Lower lobe of right lung (tissue), 2 donors: ENCODE measurements at regions not wholly inside any gene's neighbourhood (a gene's known extent, or its start where the extent isn't known, plus 50 kb on each side); places are given as distances from the start of the nearest gene placed in this dataset.
"Not testable (repeated sequence)": the region's sequence is repeated elsewhere in the genome, so short reads cannot be mapped to it uniquely, and the experiment has no call there.

Source experiments
- ATAC-seq, 2 donors: fragments of 200-7000 bp; cut with Tn5 transposase; one replicate each; pipeline ENCODE4 v1.9.1; 2020 to 2022; ENCODE audit warnings: mild to moderate bottlenecking in 2 of 2, moderate library complexity in 2 of 2
- DNase-seq: peaks from one replicate; pipeline ENCODE4 v3.0.0-alpha.2; 2020
- H3K27ac ChIP-seq: fragments of 200-600 bp; one replicate; pipeline ENCODE4 v1.8.0; 2022
- H3K27me3 ChIP-seq: fragments of 200-600 bp; one replicate; pipeline ENCODE4 v1.8.0; 2022; ENCODE audit warnings: low read depth
- H3K36me3 ChIP-seq: fragments of 200-600 bp; one replicate; pipeline ENCODE4 v1.8.0; 2022; ENCODE audit warnings: mild to moderate bottlenecking
- H3K4me1 ChIP-seq: fragments of 200-600 bp; one replicate; pipeline ENCODE4 v1.8.0; 2022
- H3K4me3 ChIP-seq: fragments of 200-600 bp; one replicate; pipeline ENCODE4 v1.8.0; 2022; ENCODE audit warnings: mild to moderate bottlenecking
- H3K9me3 ChIP-seq: fragments of 200-600 bp; one replicate; pipeline ENCODE4 v1.8.0; 2022
- CTCF ChIP-seq: fragments of 200-600 bp; IDR thresholded peaks from one replicate; pipeline ENCODE4 v1.8.0; 2022; ENCODE audit warnings: antibody characterized with exemption, mild to moderate bottlenecking
- intact Hi-C: fragments of 100-400 bp; cut with DNase I; formaldehyde crosslinking; loops from one replicate; pipeline ENCODE4 v1.11.0; 2022
- donor health status: DM: no; HTN: yes; CAD: no; lungs with severe emphysema.

DNA sequence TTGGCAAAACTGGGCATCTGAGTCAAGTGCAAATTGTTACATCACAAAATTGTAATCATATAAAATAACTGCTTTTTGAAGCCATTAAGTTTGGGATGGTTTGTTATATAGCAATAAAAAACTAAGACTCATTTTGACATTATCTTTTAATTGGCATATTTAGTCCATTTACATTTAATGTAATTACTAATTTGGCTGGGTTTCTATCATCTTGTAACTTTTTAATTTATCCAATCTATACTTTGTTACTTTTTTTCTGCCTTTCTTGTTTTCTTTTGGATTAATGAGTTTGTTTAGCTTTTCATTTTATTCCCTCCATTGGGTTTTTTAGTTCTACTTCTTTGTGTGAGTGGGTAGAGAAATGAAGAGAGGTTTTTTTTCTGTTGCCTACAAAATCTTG, 76.3 kb downstream of the DRAM2 start:
- Histone ChIP-seq H3K27ac (no peak overlapping the region), H3K4me3 (no peak overlapping the region), H3K36me3 (no peaks in the 10 kb centered on the region), H3K9me3 (peaks cover 24% of the 10 kb centered on the region), H3K4me1 (no peaks in the 10 kb centered on the region), H3K27me3 (no peaks in the 10 kb centered on the region)
- no peak for TF ChIP-seq CTCF
- ATAC-seq: no peak
- no peak for DNase-seq
- intact Hi-C loops: no loop called here

- H3K36me3 ChIP-seq: no peaks in the 10 kb centered on the region
- no peak for TF ChIP-seq CTCF
- H3K4me1 ChIP-seq: no peaks in the 10 kb centered on the region
- no peak for DNase-seq
- intact Hi-C loops: no loop called here
- no peak overlapping the region for H3K27ac ChIP-seq
- ATAC-seq: no peak
- H3K4me3 ChIP-seq: no peak overlapping the region
- peaks cover 17% of the 10 kb centered on the region for H3K9me3 ChIP-seq
- H3K27me3 ChIP-seq: no peaks in the 10 kb centered on the region
These were observed 77.3 kb downstream of the DRAM2 start for GRCh38 chr1:111062624-111063023.

DNA sequence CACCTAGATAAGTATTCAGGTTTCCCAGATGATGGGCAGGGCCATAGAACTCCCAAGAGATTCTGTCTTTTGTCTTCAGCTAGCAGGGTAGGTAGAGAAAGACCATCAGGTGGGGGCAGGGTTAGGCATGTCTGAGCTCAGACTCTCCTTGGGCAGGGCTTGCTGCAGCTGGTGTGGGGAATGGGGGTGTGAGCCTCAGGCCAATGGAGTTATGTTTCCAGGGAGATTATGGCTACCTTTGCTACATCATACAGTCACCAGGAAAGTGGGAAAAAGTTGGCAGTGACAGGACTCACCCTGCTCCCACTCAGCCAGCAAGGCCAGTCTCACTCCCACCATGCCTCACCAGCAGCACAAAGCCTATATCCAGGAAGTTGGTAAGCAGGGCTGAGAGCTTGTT, 77.8 kb downstream of the DRAM2 start:
- Histone ChIP-seq H3K4me1 (no peaks in the 10 kb centered on the region), H3K9me3 (peaks cover 16% of the 10 kb centered on the region), H3K36me3 (no peaks in the 10 kb centered on the region), H3K27me3 (no peaks in the 10 kb centered on the region), H3K27ac (no peak overlapping the region), H3K4me3 (no peak overlapping the region)
- intact Hi-C loops: no loop called here
- DNase-seq: no peak
- ATAC-seq: no peak
- TF ChIP-seq CTCF: no peak

- Histone ChIP-seq H3K9me3 (no peaks in the 10 kb centered on the region), H3K4me3 (no peak overlapping the region), H3K27ac (no peak overlapping the region), H3K27me3 (no peaks in the 10 kb centered on the region), H3K36me3 (no peaks in the 10 kb centered on the region), H3K4me1 (no peaks in the 10 kb centered on the region)
- ATAC-seq (no peak), DNase-seq (no peak)
- TF ChIP-seq CTCF: no peak
- intact Hi-C loops: no loop called here
These were observed 85.2 kb downstream of the DRAM2 start for GRCh38 chr1:111054656-111055055.

DNA sequence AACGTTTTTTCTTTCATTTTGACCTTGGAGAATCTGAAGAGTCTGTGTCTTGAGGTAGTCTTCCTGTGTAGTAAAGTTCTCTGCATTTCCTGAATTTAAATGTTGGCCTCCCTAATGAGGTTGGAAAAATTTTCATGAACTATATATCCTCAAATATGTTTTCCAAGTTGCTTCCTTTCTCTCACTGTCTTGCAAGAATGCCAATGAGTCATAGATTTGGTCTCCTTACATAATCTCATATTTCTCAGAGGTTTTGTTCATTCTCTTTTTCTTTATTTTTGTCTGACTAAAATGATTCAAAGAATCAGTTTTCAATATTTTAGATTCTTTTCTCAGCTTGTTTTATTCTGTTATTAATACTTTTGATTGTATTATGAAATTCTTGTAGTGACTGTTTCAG, 87.6 kb downstream of the DRAM2 start:
- no peak overlapping the region for H3K4me3 ChIP-seq
- no peaks in the 10 kb centered on the region for H3K4me1 ChIP-seq
- TF ChIP-seq CTCF: no peak
- H3K27ac ChIP-seq: no peak overlapping the region
- no peak for ATAC-seq
- H3K36me3 ChIP-seq: no peaks in the 10 kb centered on the region
- intact Hi-C loops: no loop called here
- H3K9me3 ChIP-seq: peaks cover 5% of the 10 kb centered on the region
- no peaks in the 10 kb centered on the region for H3K27me3 ChIP-seq
- DNase-seq: no peak

DNA sequence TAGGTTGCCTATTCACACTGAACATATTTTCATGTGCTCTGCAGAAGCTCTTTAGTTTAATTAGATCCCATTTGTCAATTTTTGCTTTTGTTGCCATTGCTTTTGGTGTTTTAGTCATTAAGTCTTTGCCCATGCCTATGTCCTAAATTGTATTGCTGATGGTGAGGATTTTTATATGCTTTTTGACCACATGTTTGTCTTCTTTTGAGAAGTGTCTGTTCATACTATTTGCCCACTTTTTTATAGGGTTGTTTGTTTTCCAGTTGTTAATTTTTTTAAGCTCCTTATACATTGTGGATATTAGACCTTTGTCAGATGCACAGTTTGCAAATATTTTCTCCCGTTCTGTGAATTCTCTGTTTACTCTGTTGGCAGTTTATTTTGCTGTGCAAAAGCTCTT, 84.5 kb upstream of the LRIF1 start:
- ATAC-seq, H3K36me3 ChIP-seq, DNase-seq, intact Hi-C loops, H3K4me1 ChIP-seq, H3K9me3 ChIP-seq, H3K4me3 ChIP-seq, H3K27ac ChIP-seq, H3K27me3 ChIP-seq: not testable (repeated sequence)
